Heart right ventricle (tissue), 16 donors: ENCODE measurements at regions not wholly inside any gene's neighbourhood (a gene's known extent, or its start where the extent isn't known, plus 50 kb on each side); places are given as distances from the start of the nearest gene placed in this dataset.
A peak's percentile ranks its signal among the peaks of the same experiment; 100 is the strongest.

Experiments
- ATAC-seq, 8 donors: fragments of 200-7000 bp; cut with Tn5 transposase; one replicate each; pipeline ENCODE4 v1.9.1; 2020; ENCODE audit warnings: mild to moderate bottlenecking in 8 of 8, moderate library complexity in 8 of 8, moderate number of reproducible peaks in 1 of 8
- DNase-seq, 2 donors: peaks; one replicate each; pipeline ENCODE4 v3.0.0-alpha.2; 2020
- H3K27ac ChIP-seq, 10 donors: fragments of 200-600 bp; sonication (generic) in 2 of 10; one replicate each; pipeline versions ENCODE4 v1.5.0 to v1.8.0; 2020 to 2022; ENCODE audit warnings: mild to moderate bottlenecking in 3 of 10
- H3K27me3 ChIP-seq, 7 donors: fragments of 200-600 bp; one replicate each; pipeline ENCODE4 v1.8.0; 2021 to 2022; ENCODE audit warnings: mild to moderate bottlenecking in 2 of 7
- H3K36me3 ChIP-seq, 9 donors: fragments of 200-600 bp; sonication (generic) in 1 of 9; one replicate each; pipeline versions ENCODE4 v1.5.0 to v1.8.0; 2020 to 2022; ENCODE audit warnings: mild to moderate bottlenecking in 2 of 9
- H3K4me1 ChIP-seq, 9 donors: fragments of 200-600 bp; sonication (generic) in 1 of 9; one replicate each; pipeline versions ENCODE4 v1.5.0 to v1.8.0; 2020 to 2022; ENCODE audit warnings: mild to moderate bottlenecking in 4 of 9
- H3K4me3 ChIP-seq, 10 donors: fragments of 200-600 bp; sonication (generic) in 2 of 10; one replicate each; pipeline versions ENCODE4 v1.5.0 to v1.8.0; 2020 to 2022; ENCODE audit warnings: mild to moderate bottlenecking in 7 of 10, moderate library complexity in 2 of 10
- H3K9me3 ChIP-seq, 11 donors: fragments of 200-600 bp in 10 of 11; sonication (generic) in 2 of 11; one replicate each; pipeline versions ENCODE4 v1.5.0 to v1.8.0; 2013 to 2022; ENCODE audit warnings: mild to moderate bottlenecking in 2 of 11, control low read depth in 1 of 11, moderate library complexity in 1 of 11
- WGBS, 2 donors: extraction: QIAGEN DNeasy Blood & Tissue Kit; methylation state at CpG; one replicate each; pipeline ENCODE4 v1.1.7; 2013; ENCODE audit warnings: inconsistent platforms in 1 of 2; 5-methylcytosine and 5-hydroxymethylcytosine counted together
- intact Hi-C, 10 donors: fragments of 100-400 bp; cut with DNase I; formaldehyde crosslinking; loops; one replicate each; pipeline versions ENCODE4 v1.11.1 to v1.14.2; 2022
- TF ChIP-seq, protein P1 (sequence below), 9 donors: fragments of 200-600 bp; sonication (generic) in 2 of 9; IDR thresholded peaks; one replicate each; pipeline versions ENCODE4 v1.5.0 to v1.8.0; 2021 to 2022; ENCODE audit warnings: antibody characterized with exemption in 9 of 9, mild to moderate bottlenecking in 5 of 9, moderate library complexity in 1 of 9
- donor health status: Arrhythmogenic right ventricular cardiomyopathy.
- donor health status: ischemic (EF 13 %, LVEDD 7.1; RV severe dilation, severe dysfunction).
- donor health status: healthy with polysubstance abuse.
- donor health status: DM: no; HTN: yes; CAD: no.
- donor health status: DM: no; HTN: no; CAD: no.
- donor health status: ischemic (EF 25% LVEDD 6.9; RV normal size, moderate dysfunction).
- donor health status: ischemic (EF 25% LVEDD 5.7; RV mildly dilated, moderate dysfunction).
- donor health status: healthy.
- donor health status: DM: yes; HTN: yes; CAD: no.
- donor health status: Ischemic cardiomyopathy.
- donor health status: ischemic (EF 35%, LVEDD 5.7; RV mildly dilated, moderate dysfunction).
- donor health status: nonischemic (EF 11% LVEDD 7.7; RV severe dilation, severe dysfunction).
- donor health status: DM: yes; HTN: yes; CAD: no.
- donor health status: PGD.
- donor health status: ischemic (EF 29% LVEDD 5.4; RV normal size, mild dysfunction).
- donor health status: nonischemic (EF 23%, LVEDD 6.1; RV moderate dilation, normal function).

DNA sequence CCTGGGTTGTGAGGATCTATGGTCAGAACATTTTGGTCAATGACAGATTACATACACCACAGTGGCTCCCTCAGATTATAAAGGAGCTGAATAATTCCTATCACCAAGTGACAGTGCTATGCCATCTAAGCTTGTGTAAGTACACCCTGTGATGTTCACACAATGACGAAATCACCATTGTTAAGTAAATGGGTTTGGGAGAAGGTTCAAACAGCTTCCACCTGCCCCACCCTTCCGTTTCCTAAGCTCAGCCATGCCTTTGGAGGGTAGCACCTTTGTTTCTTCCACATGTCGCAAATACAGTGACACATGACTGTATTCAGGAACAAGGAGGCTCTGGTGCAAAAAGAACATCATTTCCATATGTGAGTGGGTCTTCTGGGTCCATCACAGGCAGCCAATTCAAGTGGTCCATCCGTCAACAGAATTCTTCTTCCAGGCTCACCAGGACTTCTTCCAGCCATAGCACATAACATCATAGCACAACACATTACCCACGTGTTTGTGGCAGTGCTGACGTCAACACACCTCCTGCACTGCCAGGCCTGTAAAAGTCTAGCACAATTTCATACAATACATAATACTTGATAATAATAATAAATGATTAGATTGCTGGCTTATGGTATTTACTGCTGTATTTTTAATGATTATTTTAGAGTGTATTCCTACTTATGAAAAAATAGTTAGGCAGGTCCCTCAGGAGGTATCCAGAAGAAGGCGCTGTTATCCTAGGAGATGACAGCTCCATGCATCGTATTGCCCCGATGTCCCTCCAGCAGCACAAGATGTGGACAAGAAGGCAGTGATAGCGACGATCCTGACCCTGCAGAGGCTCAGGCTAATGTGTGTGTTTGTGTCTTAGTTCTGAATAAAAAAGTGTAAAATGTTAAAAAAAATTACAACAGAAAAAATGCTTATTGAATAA is 264.8 kb downstream of the ANAPC1 start:
- H3K4me1 ChIP-seq = peaks cover 3 to 30% (median 13%) of the 10 kb centered on the region in 9 donors
- H3K27ac ChIP-seq = peak overlapping the region in 4 of 10 donors; percentile 7 to 70 (median 24)
- no peaks in the 10 kb centered on the region for H3K36me3 ChIP-seq
- TF ChIP-seq, protein P1, sequence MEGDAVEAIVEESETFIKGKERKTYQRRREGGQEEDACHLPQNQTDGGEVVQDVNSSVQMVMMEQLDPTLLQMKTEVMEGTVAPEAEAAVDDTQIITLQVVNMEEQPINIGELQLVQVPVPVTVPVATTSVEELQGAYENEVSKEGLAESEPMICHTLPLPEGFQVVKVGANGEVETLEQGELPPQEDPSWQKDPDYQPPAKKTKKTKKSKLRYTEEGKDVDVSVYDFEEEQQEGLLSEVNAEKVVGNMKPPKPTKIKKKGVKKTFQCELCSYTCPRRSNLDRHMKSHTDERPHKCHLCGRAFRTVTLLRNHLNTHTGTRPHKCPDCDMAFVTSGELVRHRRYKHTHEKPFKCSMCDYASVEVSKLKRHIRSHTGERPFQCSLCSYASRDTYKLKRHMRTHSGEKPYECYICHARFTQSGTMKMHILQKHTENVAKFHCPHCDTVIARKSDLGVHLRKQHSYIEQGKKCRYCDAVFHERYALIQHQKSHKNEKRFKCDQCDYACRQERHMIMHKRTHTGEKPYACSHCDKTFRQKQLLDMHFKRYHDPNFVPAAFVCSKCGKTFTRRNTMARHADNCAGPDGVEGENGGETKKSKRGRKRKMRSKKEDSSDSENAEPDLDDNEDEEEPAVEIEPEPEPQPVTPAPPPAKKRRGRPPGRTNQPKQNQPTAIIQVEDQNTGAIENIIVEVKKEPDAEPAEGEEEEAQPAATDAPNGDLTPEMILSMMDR (IDR thresholded peaks at IDR 0.05) = no peak
- WGBS, 2 donors = 72 to 73% methylated on average over 11 of the region's 11 CpGs
- no peak for DNase-seq
- intact Hi-C loops = loop anchor here in 1 of 10 donors (5.0 kb wide), 1 partner anchor 43 kb away; no protein-coding TSS in a partner anchor
- H3K4me3 ChIP-seq = no peak overlapping the region
- ATAC-seq = peak in 6 of 8 donors; percentile 13 to 72 (median 48)
- H3K27me3 ChIP-seq = no peaks in the 10 kb centered on the region
- H3K9me3 ChIP-seq = no peaks in the 10 kb centered on the region

DNA sequence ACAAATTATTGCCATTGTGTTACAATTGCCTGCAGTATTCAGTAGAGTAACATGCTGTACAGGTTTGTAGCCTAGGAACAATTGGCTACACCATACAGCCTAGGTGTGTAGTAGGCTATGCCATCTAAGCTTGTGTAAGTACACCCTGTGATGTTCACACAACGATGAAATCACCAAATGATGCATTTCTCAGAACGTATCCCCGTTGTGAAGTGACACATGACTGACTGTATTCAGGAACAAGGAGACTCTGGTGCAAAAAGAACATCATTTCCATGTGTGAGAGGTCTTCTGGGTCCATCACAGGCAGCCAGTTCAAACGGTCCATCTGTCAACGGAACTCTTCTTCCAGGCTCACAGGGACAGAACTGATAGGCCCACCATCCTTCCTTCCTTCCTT is 263.7 kb downstream of the ANAPC1 start:
- 86 to 89% methylated on average over 5 of the region's 5 CpGs for WGBS, 2 donors
- Histone ChIP-seq H3K27me3 (no peaks in the 10 kb centered on the region), H3K27ac (no peak overlapping the region), H3K4me3 (no peak overlapping the region), H3K9me3 (no peaks in the 10 kb centered on the region), H3K4me1 (peaks cover 3 to 41% (median 13%) of the 10 kb centered on the region in 9 donors), H3K36me3 (no peaks in the 10 kb centered on the region)
- TF ChIP-seq, protein P1 (IDR thresholded peaks at IDR 0.05) = no peak
- no peak for ATAC-seq
- intact Hi-C loops = no loop called here
- DNase-seq = no peak

DNA sequence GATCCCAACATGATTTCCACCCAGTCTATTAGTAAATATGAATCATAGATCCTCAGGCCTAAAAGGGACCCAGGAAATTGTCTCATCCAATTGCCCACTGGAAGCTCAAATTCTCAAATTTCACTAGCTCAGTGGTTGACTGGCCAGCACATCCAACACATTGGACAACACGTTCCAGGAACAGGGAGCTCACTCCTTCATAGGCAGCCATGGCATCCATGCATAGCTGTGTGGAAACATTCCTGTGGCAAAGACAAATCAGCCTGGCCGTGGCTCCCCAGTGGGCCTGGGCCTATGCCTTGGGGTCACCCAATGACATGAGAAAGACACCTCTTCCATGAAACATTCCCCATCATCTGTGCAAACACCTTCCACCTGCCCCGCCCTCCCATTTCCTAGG is 261.1 kb downstream of the ANAPC1 start:
- H3K4me1 ChIP-seq = peaks cover 3 to 44% (median 11%) of the 10 kb centered on the region in 9 donors
- TF ChIP-seq, protein P1 (IDR thresholded peaks at IDR 0.05) = no peak
- H3K27ac ChIP-seq = no peak overlapping the region
- H3K27me3 ChIP-seq = no peaks in the 10 kb centered on the region
- intact Hi-C loops = no loop called here
- WGBS, 2 donors = 97 to 98% methylated on average over 3 of the region's 3 CpGs
- peaks cover 0 to 16% (median 4%) of the 10 kb centered on the region in 11 donors for H3K9me3 ChIP-seq
- ATAC-seq (no peak), DNase-seq (no peak)
- H3K4me3 ChIP-seq = no peak overlapping the region
- no peaks in the 10 kb centered on the region for H3K36me3 ChIP-seq

DNA sequence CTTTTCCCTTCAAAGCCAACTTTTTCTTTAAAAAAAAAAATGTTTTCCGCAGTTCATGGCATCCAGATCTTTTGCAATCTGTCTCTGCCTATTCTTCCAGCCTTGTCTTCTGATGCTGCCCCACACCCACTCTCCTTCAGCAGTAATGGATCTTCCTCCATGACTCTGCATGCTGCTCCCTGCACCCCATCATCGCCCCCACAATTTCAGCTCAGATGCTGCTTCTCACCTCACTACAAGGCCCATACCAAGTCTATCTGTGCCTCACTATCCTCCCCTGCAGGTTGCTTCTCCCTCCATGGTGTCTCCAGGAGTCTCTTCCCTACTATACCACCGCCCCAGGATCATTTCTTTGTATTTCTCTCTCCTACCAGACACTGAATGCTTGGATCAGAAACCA is 260.6 kb downstream of the ANAPC1 start:
- 98 to 100% methylated on average over 3 of the region's 3 CpGs for WGBS, 2 donors
- Histone ChIP-seq H3K4me3 (no peak overlapping the region), H3K27me3 (no peaks in the 10 kb centered on the region), H3K27ac (no peak overlapping the region), H3K4me1 (peaks cover 3 to 39% (median 8%) of the 10 kb centered on the region in 9 donors), H3K36me3 (no peaks in the 10 kb centered on the region), H3K9me3 (peaks cover 0 to 22% (median 10%) of the 10 kb centered on the region in 11 donors)
- TF ChIP-seq, protein P1 (IDR thresholded peaks at IDR 0.05) = no peak
- intact Hi-C loops = no loop called here
- ATAC-seq = no peak
- no peak for DNase-seq
